ENCODE measurements at regions not wholly inside any gene's neighbourhood (a gene's known extent, or its start where the extent isn't known, plus 50 kb on each side); places are given as distances from the start of the nearest gene placed in this dataset.

GRCh38 chr13:55087085-55087484 lies 2053.6 kb upstream of the PRR20A start:
- no peak for TF ChIP-seq CTCF (conservative IDR thresholded peaks at IDR 0.05; ENCODE audit: low read depth)
- POLR2A ChIA-PET (ENCODE audit: low non-redundant PET), result no interaction called here
- no peak for DNase-seq (ENCODE audit: low spot score)
- H3K27ac ChIP-seq, result no peak overlapping the region
- CTCF ChIA-PET, result interaction anchor here (0.6 kb wide), 3 partner anchors 337 to 1752 kb away, joined by 3 to 4 read pairs (median 3); no protein-coding TSS in a partner anchor

- POLR2A ChIA-PET (ENCODE audit: low non-redundant PET), result no interaction called here
These were observed 2050.1 kb upstream of the PRR20A start for GRCh38 chr13:55090612-55091011.

GRCh38 chr13:55091172-55091571 lies 2049.5 kb upstream of the PRR20A start:
- POLR2A ChIA-PET (ENCODE audit: low non-redundant PET), result no interaction called here
- no peak overlapping the region for H3K27ac ChIP-seq
- CTCF ChIA-PET, result no interaction called here
- DNase-seq (ENCODE audit: low spot score), result no peak
- TF ChIP-seq CTCF (conservative IDR thresholded peaks at IDR 0.05; ENCODE audit: low read depth), result no peak

More at GRCh38 chr13:55090612-55091011, 2050.1 kb upstream of the PRR20A start:
- H3K27ac ChIP-seq, result no peak overlapping the region
- DNase-seq (ENCODE audit: low spot score), result no peak
- TF ChIP-seq CTCF (conservative IDR thresholded peaks at IDR 0.05; ENCODE audit: low read depth), result no peak
- CTCF ChIA-PET, result no interaction called here

DNA sequence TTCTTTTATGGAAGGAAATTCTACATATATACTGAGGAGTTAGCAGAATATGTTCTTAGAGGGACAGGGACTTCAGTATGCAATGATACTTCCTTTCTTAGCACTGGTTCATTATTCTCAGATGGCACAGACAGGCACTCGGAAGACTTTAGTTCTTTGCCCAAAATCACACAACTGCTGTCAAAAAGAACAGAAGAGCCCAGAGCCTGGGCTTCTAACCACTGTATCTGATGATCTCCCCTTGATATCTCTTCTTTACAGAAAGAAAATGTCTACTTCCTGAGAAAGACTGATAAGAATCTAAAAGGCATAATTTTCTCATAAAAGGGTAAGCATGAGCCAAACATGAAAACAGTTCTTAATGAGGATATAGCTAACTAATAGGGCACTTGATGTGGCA lies 2034.2 kb upstream of the PRR20A start:
- ChIA-PET CTCF (no interaction called here), POLR2A (ENCODE audit: low non-redundant PET) (no interaction called here)
- no peak for TF ChIP-seq CTCF (conservative IDR thresholded peaks at IDR 0.05; ENCODE audit: low read depth)
- H3K27ac ChIP-seq, result no peak overlapping the region
- no peak for DNase-seq (ENCODE audit: low spot score)

DNA sequence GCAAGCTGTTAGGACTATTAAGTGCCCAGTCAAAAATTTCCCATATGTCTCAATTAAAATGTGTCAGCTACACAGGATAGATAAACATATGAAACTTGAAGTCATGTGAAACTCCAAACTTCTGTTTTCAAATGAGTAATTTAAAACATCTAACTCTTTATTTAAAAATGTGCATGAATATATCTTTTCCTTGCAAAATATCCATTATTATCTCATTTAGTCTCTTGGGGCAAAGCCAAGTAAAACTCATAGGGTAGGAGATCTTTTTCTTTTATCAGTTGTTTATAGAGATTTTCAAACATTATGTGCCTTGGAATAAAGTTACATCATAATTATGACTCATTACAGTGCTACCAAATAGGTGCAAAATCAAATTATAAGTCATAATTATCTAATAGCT lies 2020.1 kb upstream of the PRR20A start:
- no peak overlapping the region for H3K27ac ChIP-seq
- POLR2A ChIA-PET (ENCODE audit: low non-redundant PET), result no interaction called here
- CTCF ChIA-PET, result interaction anchor here (0.5 kb wide), 1 partner anchor 968 kb away, joined by 4 read pairs; no protein-coding TSS in a partner anchor
- no peak for DNase-seq (ENCODE audit: low spot score)
- no peak for TF ChIP-seq CTCF (conservative IDR thresholded peaks at IDR 0.05; ENCODE audit: low read depth)

DNA sequence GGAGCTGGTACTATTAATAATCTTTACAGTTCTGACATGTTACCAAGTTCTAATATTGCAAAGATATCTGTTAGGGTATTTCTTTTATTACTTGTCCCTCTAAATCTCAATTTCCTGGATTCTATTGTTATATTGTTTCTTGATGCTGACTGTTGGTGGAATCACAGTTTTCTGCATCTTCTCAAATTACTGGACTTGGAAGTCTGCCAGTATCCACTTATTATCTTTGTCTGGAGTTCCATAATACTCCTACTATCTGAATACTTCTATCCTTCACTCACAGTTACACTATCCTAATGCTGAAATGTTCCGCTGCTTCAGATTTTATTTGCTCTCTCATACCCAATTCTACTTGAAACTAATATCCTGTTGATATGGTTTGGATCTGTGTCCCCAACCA lies 1985.7 kb upstream of the PRR20A start:
- POLR2A ChIA-PET (ENCODE audit: low non-redundant PET), result no interaction called here
- TF ChIP-seq CTCF (conservative IDR thresholded peaks at IDR 0.05; ENCODE audit: low read depth), result no peak
- no peak overlapping the region for H3K27ac ChIP-seq
- CTCF ChIA-PET, result interaction anchor here (0.7 kb wide), 1 partner anchor 391 kb away, joined by 3 read pairs; no protein-coding TSS in a partner anchor
- DNase-seq (ENCODE audit: low spot score), result no peak

DNA sequence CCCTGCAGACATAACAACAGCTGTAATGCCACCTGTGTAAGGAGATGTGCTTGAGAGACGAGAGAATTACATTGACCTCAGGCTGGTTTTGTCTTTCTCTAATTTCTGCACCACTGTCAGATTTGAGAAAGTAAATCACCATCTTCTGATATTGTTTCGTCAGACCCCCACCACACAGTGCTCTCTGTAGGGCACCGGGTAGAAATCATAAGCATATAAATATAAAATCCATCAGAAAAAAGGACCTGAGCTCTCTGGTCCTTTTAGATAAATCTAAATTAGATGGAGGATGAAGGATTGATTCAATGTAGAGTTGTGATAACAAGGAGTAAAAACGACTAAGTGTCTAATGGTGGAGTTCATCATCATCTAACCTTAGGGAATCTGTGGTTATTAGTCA lies 1981.0 kb upstream of the PRR20A start:
- no peak overlapping the region for H3K27ac ChIP-seq
- DNase-seq (ENCODE audit: low spot score), result no peak
- POLR2A ChIA-PET (ENCODE audit: low non-redundant PET), result no interaction called here
- CTCF ChIA-PET, result no interaction called here
- no peak for TF ChIP-seq CTCF (conservative IDR thresholded peaks at IDR 0.05; ENCODE audit: low read depth)

Measured in RWPE1 (cell line).